ENCODE measurements at regions not wholly inside any gene's neighbourhood (a gene's known extent, or its start where the extent isn't known, plus 50 kb on each side); places are given as distances from the start of the nearest gene placed in this dataset.
"Not testable (repeated sequence)": the region's sequence is repeated elsewhere in the genome, so short reads cannot be mapped to it uniquely, and the experiment has no call there.

DNA sequence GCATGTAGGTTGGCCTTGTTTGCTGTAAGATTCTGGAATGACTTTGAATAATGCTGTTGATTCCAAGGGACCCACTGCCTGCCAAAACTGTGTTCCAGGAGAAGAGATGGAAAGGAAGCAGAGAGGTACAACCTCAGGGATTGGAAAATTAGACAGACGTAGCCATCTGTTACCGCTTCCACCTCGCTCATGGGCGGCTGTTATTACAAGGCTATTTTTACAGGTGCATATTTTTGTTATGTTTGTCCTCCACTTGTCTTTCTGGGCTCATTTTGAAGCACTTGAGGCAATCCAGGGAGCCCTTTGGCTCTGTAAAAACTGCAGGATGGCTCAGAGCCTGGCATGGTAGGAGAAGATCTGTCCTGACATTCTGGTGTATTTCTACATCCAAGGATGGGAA lies 276.4 kb upstream of the TMTC4 start:
- DNase-seq (no peak), ATAC-seq (no peak)
- H3K9me3 Mint-ChIP-seq, result no peaks in the 10 kb centered on the region
- no peak overlapping the region for H3K4me3 Mint-ChIP-seq
- H3K4me1 Mint-ChIP-seq, result no peaks in the 10 kb centered on the region
- no peak overlapping the region for H3K27ac Mint-ChIP-seq
- no peaks in the 10 kb centered on the region for H3K27me3 Mint-ChIP-seq

DNA sequence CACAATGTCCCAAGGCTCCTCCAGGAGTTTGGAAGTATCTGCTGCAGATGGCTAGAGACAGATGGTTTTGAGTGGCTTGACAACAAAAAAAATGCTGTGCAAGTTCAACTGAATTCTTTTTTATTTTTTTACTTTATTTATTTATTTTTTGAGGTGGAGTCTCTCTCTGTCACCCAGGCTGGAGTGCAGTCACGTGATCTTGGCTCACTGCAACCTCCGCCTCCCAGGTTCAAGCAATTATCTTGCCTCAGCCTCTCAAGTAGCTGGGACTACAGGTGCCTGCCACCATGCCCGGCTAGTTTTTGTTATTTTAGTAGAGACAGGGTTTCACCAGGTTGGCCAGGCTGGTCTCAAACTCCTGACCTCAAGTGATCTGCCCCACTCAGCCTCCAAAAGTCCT lies 274.3 kb upstream of the TMTC4 start:
- H3K4me3 Mint-ChIP-seq, DNase-seq, H3K4me1 Mint-ChIP-seq, H3K27me3 Mint-ChIP-seq, H3K9me3 Mint-ChIP-seq, ATAC-seq, H3K27ac Mint-ChIP-seq: not testable (repeated sequence)

DNA sequence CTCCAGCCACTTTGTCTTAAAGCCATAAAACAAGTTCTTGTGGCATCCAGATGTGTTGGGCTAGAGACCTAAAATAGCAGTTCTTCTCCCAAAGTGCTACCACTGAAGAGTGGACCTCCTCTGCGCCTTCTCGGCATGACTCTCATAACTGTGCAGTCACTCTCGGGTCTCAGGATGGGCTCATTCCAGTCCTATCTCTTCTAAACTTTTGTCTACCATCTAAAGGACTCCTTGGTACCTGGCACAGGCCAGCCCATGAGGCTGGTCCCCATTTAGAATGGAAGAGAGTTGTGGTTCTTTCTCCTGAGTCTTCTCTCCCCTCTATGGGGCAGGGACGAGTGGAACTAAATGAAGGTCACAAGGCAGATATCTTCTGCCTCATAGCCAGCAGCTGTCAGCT lies 272.0 kb upstream of the TMTC4 start:
- peak; percentile 29 for ATAC-seq
- no peak overlapping the region for H3K27ac Mint-ChIP-seq
- H3K9me3 Mint-ChIP-seq, result no peaks in the 10 kb centered on the region
- H3K27me3 Mint-ChIP-seq, result no peaks in the 10 kb centered on the region
- DNase-seq, result no peak
- no peaks in the 10 kb centered on the region for H3K4me1 Mint-ChIP-seq
- H3K4me3 Mint-ChIP-seq, result no peak overlapping the region

- Mint-ChIP-seq H3K4me3 (no peak overlapping the region), H3K9me3 (no peaks in the 10 kb centered on the region), H3K4me1 (no peaks in the 10 kb centered on the region), H3K27me3 (peaks cover 12% of the 10 kb centered on the region), H3K27ac (no peak overlapping the region)
- DNase-seq (no peak), ATAC-seq (no peak)
Measured at GRCh38 chr13:100944791-100945345, 270.3 kb upstream of the TMTC4 start.

- DNase-seq, result no peak
- ATAC-seq, result no peak
- H3K4me3 Mint-ChIP-seq, result no peak overlapping the region
- H3K27ac Mint-ChIP-seq, result no peak overlapping the region
- H3K4me1 Mint-ChIP-seq, result no peaks in the 10 kb centered on the region
- no peaks in the 10 kb centered on the region for H3K9me3 Mint-ChIP-seq
- peaks cover 12% of the 10 kb centered on the region for H3K27me3 Mint-ChIP-seq
Measured at GRCh38 chr13:100942742-100943141, 268.1 kb upstream of the TMTC4 start.

DNA sequence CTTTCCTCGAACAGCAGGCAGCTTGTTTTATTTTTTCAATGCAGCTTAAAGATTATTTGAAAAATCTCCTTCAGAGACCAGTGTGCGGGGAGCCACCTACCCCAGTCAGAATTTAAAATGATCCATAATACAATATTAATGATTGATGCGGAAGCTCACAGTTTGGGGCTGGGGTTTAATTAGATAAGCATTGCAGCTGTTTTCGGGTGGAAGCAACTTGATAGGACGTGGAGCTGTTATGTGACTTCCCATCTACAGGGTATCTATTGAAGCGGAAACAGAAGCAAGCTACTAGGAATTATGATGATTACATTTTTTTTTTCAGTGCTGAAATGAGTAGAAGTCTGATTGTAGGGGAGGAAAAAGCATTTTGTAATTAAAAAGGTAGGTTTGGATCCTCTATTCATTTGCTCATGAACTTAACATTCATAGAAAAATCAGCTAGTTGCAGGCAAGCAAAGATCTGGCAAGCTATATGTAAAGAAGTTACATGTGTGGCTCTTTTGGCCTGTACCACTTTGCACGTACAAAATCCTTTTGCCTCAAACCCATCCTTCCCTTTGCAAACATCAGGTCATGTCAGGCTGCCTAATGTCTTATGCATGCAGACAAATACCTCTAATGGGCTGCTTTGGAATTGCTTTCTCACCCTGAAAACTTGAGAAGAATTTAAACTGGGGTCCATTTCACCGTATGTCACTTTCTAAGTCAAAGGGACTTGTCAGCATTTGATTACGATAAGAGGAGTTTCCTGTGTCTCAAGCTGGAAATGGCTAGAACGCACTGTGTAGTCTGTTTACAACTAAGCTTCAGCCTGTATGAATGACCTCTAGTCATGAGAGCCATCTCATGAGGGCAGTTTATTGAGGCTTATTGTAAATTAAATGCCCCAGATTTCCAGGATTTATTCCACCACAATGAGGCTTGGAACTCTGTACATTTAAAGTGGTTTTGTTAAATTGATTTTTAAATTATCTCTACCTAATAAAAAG lies 267.1 kb upstream of the TMTC4 start:
- ATAC-seq (no peak), DNase-seq (no peak)
- Mint-ChIP-seq H3K27ac (no peak overlapping the region), H3K9me3 (no peaks in the 10 kb centered on the region), H3K4me3 (no peak overlapping the region), H3K4me1 (no peaks in the 10 kb centered on the region), H3K27me3 (peaks cover 13% of the 10 kb centered on the region)

DNA sequence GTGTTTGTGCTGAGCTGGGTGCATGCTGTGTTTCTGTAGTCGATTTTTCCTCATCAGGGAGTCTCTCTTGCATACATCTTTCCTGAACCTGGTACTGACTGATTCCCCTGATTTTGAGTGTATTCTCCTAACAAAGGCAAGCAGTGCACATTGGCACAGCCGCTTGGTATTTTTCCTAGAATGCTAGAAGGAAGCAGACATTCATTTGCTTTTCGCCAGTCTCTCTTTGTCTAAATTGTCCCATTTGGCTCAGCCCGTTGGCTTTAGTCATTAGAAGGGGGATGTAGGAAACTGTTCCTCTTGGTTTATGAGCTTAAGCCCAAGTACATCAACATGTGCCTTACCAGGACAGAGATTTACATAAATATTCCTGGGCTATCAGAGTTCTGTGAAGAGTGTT lies 266.1 kb upstream of the TMTC4 start:
- Mint-ChIP-seq H3K9me3 (no peaks in the 10 kb centered on the region), H3K27ac (no peak overlapping the region), H3K27me3 (peaks cover 23% of the 10 kb centered on the region), H3K4me1 (no peaks in the 10 kb centered on the region), H3K4me3 (no peak overlapping the region)
- DNase-seq (no peak), ATAC-seq (no peak)

GRCh38 chr13:100933841-100934240 lies 259.2 kb upstream of the TMTC4 start:
- Mint-ChIP-seq H3K27ac (no peak overlapping the region), H3K27me3 (peaks cover 19% of the 10 kb centered on the region), H3K4me1 (no peaks in the 10 kb centered on the region), H3K4me3 (no peak overlapping the region), H3K9me3 (no peaks in the 10 kb centered on the region)
- DNase-seq (no peak), ATAC-seq (no peak)

DNA sequence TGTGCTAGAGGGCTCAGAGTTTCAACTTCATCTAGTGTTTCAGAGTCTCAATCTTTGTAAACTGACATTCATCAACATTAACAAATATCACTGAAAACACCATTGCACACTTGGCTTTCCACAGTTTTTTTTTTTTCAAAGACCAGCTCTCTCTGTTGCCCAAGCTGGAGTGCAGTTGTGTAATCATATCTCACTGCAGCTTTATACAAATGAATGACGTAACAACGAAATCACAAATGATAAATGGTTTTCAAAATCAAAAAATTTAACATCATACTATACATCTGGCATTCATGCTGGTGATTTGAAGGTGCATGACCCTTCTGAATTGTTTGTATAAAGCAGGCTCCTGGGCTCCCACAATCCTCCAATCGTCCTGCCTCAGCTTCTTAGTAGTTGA lies 248.0 kb upstream of the TMTC4 start:
- no peaks in the 10 kb centered on the region for H3K9me3 Mint-ChIP-seq
- no peak overlapping the region for H3K4me3 Mint-ChIP-seq
- ATAC-seq, result no peak
- DNase-seq, result no peak
- no peaks in the 10 kb centered on the region for H3K4me1 Mint-ChIP-seq
- no peak overlapping the region for H3K27ac Mint-ChIP-seq
- peaks cover 15% of the 10 kb centered on the region for H3K27me3 Mint-ChIP-seq

GRCh38 chr13:100921139-100921538 lies 246.5 kb upstream of the TMTC4 start:
- H3K9me3 Mint-ChIP-seq, result no peaks in the 10 kb centered on the region
- DNase-seq (no peak), ATAC-seq (no peak)
- no peak overlapping the region for H3K4me3 Mint-ChIP-seq
- H3K27me3 Mint-ChIP-seq, result peaks cover 21% of the 10 kb centered on the region
- no peak overlapping the region for H3K27ac Mint-ChIP-seq
- H3K4me1 Mint-ChIP-seq, result no peaks in the 10 kb centered on the region

- no peaks in the 10 kb centered on the region for H3K4me1 Mint-ChIP-seq
- no peak overlapping the region for H3K27ac Mint-ChIP-seq
- H3K4me3 Mint-ChIP-seq, result no peak overlapping the region
- H3K9me3 Mint-ChIP-seq, result peaks cover 0 to 5% of the 10 kb centered on the region in 2 donors
- H3K27me3 Mint-ChIP-seq, result peaks cover 31% of the 10 kb centered on the region
- no peak for ATAC-seq
- no peak for DNase-seq
Measured at GRCh38 chr13:100917011-100917410, 242.4 kb upstream of the TMTC4 start.

- peaks cover 46% of the 10 kb centered on the region for H3K27me3 Mint-ChIP-seq
- DNase-seq, result no peak
- H3K27ac Mint-ChIP-seq, result no peak overlapping the region
- no peak for ATAC-seq
- no peaks in the 10 kb centered on the region for H3K4me1 Mint-ChIP-seq
- peaks cover 4 to 5% of the 10 kb centered on the region in 2 donors for H3K9me3 Mint-ChIP-seq
- H3K4me3 Mint-ChIP-seq, result no peak overlapping the region
Measured at GRCh38 chr13:100913143-100913542, 238.5 kb upstream of the TMTC4 start.

GRCh38 chr13:100904293-100904976 lies 229.8 kb upstream of the TMTC4 start:
- no peak for ATAC-seq
- no peaks in the 10 kb centered on the region for H3K4me1 Mint-ChIP-seq
- H3K4me3 Mint-ChIP-seq, result no peak overlapping the region
- H3K9me3 Mint-ChIP-seq, result peaks cover 0 to 4% of the 10 kb centered on the region in 2 donors
- no peak for DNase-seq
- H3K27me3 Mint-ChIP-seq, result peaks cover 35% of the 10 kb centered on the region
- H3K27ac Mint-ChIP-seq, result peak overlapping the region in 1 of 2 donors; percentile 72

- Mint-ChIP-seq H3K27me3 (peaks cover 28% of the 10 kb centered on the region), H3K4me1 (no peaks in the 10 kb centered on the region), H3K9me3 (no peaks in the 10 kb centered on the region), H3K27ac (no peak overlapping the region), H3K4me3 (no peak overlapping the region)
- DNase-seq (no peak), ATAC-seq (no peak)
Measured at GRCh38 chr13:100899720-100900316, 225.2 kb upstream of the TMTC4 start.

DNA sequence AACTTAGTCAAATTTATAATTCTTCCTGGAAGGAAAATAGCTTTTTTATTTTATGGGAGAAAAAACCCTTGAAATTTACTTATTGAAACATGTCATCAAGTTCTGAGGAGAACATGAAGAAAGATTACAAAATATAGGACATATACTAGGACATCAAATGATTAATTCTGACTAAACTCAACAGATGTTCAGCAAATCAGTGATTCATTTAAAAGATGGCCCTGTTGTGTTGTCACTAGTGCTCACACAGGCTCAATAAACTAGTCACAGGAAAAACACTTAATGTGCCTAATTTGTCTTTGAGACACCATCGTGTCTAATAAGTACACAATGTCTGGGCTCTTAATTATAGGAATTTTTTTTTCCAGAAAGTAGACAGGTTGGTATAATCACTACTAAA lies 223.8 kb upstream of the TMTC4 start:
- Mint-ChIP-seq H3K9me3 (peaks cover 0 to 4% of the 10 kb centered on the region in 2 donors), H3K27ac (no peak overlapping the region), H3K4me1 (no peaks in the 10 kb centered on the region), H3K27me3 (peaks cover 25% of the 10 kb centered on the region), H3K4me3 (no peak overlapping the region)
- DNase-seq, result no peak
- no peak for ATAC-seq

DNA sequence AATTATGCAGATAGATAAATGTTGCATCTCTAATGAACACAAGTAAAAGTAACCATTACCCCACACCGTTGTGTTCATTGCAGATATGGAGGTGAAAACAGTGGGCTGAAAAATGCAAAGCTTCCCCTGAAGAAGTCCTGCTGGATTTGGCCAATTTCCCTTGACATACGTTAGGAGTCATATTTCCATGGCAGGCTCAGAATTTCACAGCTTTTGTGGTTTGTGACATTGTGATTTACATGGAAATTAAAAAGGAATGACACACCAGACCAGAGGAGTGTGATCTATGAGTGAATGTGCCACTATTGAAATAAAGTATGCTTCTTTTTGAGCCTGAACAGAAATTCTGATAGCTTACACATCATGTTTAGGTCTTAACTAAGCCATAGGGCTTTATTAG lies 221.1 kb upstream of the TMTC4 start:
- peaks cover 25% of the 10 kb centered on the region for H3K27me3 Mint-ChIP-seq
- H3K4me1 Mint-ChIP-seq, result no peaks in the 10 kb centered on the region
- no peak overlapping the region for H3K4me3 Mint-ChIP-seq
- no peak for DNase-seq
- H3K9me3 Mint-ChIP-seq, result peaks cover 1 to 8% of the 10 kb centered on the region in 2 donors
- no peak overlapping the region for H3K27ac Mint-ChIP-seq
- no peak for ATAC-seq

Data from stimulated activated naive CD8-positive, alpha-beta T cell treated with anti-CD3 and anti-CD28 coated beads, Interleukin-15, amount 100 ng/mL, for 72 hours (primary cell).